ENCODE measurements at regions not wholly inside any gene's neighbourhood (a gene's known extent, or its start where the extent isn't known, plus 50 kb on each side); places are given as distances from the start of the nearest gene placed in this dataset.

DNA sequence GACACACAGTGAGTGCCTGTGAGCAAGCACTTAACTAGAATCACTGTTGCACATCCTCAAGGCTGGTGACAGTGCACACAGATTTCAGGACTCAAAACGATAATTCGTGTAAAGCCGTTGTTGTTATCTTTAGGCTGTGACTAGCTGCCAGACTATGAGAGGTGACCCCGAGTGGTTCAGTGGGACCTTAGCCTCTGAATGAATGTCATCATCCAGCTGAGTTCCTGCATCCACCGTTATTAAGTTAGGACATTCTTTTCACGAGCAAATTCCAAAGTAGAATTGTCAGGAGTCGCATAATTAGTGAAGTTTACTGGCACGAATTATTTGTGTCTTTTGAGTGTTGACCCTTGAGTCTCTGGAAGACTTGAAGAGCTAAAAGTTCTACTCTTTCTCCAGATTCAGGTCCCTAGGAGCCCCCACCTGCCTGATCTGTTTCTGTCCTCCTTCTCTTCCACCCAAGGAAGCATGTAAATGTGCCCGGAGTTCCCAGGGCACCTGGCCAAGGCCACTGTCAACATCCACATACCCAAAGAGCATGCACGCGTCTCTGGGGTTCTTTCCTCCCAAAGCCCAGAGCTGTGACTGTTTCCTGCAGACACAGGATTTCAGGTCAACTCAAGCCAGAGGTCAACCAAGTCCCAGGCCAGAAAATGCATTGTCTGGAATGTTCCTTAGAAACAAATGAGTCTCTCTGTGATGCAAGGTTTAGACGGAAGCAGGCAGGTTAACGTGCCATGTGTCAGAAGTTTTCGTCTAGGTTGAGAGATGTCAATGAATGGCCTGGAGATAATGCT lies 207.2 kb downstream of the TOMM20 start:
- 80 to 84% methylated on average over 14 of the region's 14 CpGs for WGBS, 2 donors
- H3K4me1 ChIP-seq = peaks cover 0 to 47% (median 38%) of the 10 kb centered on the region in 4 donors
- intact Hi-C loops (cut with DNase I) = no loop called here

DNA sequence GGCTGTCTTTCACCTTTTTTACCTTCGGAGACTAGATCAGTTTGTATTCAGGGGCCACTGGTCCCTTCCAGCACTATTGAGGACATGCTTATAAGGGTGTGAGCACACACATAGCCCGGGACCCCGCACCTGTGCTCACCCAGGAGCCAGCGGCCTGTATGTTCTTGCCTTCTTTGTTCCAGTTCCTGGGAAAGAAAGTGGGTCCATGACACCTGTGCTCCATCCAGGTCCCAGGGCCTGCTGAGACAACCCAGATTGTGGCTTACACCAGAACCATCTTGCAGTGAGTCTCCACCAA lies 207.8 kb downstream of the TOMM20 start:
- TF ChIP-seq EP300 (IDR thresholded peaks at IDR 0.05) = no peak
- TF ChIP-seq CTCF (IDR thresholded peaks at IDR 0.05) = no peak
- TF ChIP-seq POLR2A (IDR thresholded peaks at IDR 0.05) = no peak
- no peak for TF ChIP-seq POLR2AphosphoS5 (IDR thresholded peaks at IDR 0.05)
- WGBS, 2 donors = 74% methylated on average over 4 of the region's 4 CpGs
- Histone ChIP-seq H3K27ac (peak overlapping the region in 2 of 4 donors; percentile 76 to 84), H3K4me3 (no peak overlapping the region), H3K27me3 (no peaks in the 10 kb centered on the region), H3K9me3 (no peaks in the 10 kb centered on the region), H3K4me1 (peaks cover 0 to 47% (median 36%) of the 10 kb centered on the region in 4 donors), H3K36me3 (no peaks in the 10 kb centered on the region)
- intact Hi-C loops (cut with DNase I) = no loop called here
- DNase-seq = peak; percentile 40

More for the DNA sequence above, 207.2 kb downstream of the TOMM20 start:
- peak; percentile 17 for DNase-seq
- no peaks in the 10 kb centered on the region for H3K27me3 ChIP-seq
- no peaks in the 10 kb centered on the region for H3K9me3 ChIP-seq
- no peaks in the 10 kb centered on the region for H3K36me3 ChIP-seq
- H3K4me3 ChIP-seq = no peak overlapping the region
- TF ChIP-seq POLR2AphosphoS5 (IDR thresholded peaks at IDR 0.05) = peak in 1 of 4 donors; percentile 34
- TF ChIP-seq EP300 (IDR thresholded peaks at IDR 0.05) = no peak
- peak overlapping the region in 1 of 4 donors; percentile 84 for H3K27ac ChIP-seq

DNA sequence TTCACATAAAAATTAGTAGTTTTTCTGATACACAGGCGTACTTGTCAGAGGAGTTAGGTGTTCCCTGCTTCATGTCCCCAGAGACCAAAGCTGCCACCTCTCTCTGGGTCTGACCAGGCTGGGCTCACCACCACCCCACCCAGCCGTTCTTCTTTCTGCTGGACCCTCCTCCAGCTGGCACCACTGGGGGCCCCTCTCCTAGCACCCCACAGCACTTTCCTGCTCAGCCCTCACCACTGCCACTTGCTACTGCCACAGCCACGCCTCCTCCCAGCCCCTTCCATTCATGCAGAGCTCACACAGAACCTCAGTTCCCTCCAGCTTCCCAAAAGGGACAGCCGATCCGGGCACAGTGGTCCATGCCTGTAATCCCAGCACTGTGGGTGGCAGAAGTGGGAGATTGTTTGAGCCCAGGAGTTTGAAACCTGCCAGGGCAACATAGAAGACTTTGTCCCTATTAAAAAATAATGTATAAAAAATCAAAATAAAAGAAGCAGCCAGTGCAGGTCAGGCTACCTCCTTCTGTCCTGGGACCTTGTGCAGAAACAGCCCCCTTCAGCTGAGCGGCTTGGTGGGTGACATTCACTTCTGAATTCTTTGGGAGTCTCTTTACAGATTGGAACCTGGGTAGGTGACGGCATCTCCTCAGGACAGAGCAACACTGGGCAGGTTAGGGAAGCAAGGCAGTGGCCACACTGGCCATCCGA lies 208.3 kb downstream of the TOMM20 start:
- Histone ChIP-seq H3K9me3 (no peaks in the 10 kb centered on the region), H3K27ac (peak overlapping the region; percentile 73 to 84 (median 76)), H3K27me3 (no peaks in the 10 kb centered on the region), H3K4me3 (no peak overlapping the region), H3K36me3 (no peaks in the 10 kb centered on the region), H3K4me1 (peaks cover 0 to 47% (median 36%) of the 10 kb centered on the region in 4 donors)
- TF ChIP-seq CTCF (IDR thresholded peaks at IDR 0.05) (no peak), EP300 (IDR thresholded peaks at IDR 0.05) (no peak), POLR2AphosphoS5 (IDR thresholded peaks at IDR 0.05) (no peak), POLR2A (IDR thresholded peaks at IDR 0.05) (no peak)
- 91 to 92% methylated on average over 8 of the region's 8 CpGs for WGBS, 2 donors
- intact Hi-C loops (cut with DNase I) = no loop called here
- peak; percentile 56 for DNase-seq

- Histone ChIP-seq H3K27me3 (no peaks in the 10 kb centered on the region), H3K36me3 (no peaks in the 10 kb centered on the region), H3K4me1 (peaks cover 0 to 47% (median 33%) of the 10 kb centered on the region in 4 donors), H3K4me3 (no peak overlapping the region), H3K9me3 (no peaks in the 10 kb centered on the region), H3K27ac (peak overlapping the region; percentile 73 to 84 (median 76))
- 84 to 86% methylated on average over 15 of the region's 15 CpGs for WGBS, 2 donors
- TF ChIP-seq EP300 (IDR thresholded peaks at IDR 0.05) (no peak), POLR2AphosphoS5 (IDR thresholded peaks at IDR 0.05) (peak; percentile 44 to 59 (median 50)), POLR2A (IDR thresholded peaks at IDR 0.05) (no peak), CTCF (IDR thresholded peaks at IDR 0.05) (no peak)
- intact Hi-C loops (cut with DNase I) = loop anchor here (5.0 to 10.0 kb wide), 5 partner anchors 53 to 307 kb away; partner anchors contain the start of gene IRF2BP2
- peak; percentile 87 for DNase-seq
Measured at GRCh38 chr1:234918961-234919761, 209.5 kb downstream of the TOMM20 start.
